Right lobe of liver (tissue), 4 donors: ENCODE measurements at regions not wholly inside any gene's neighbourhood (a gene's known extent, or its start where the extent isn't known, plus 50 kb on each side); places are given as distances from the start of the nearest gene placed in this dataset.

Source experiments
- POLR2A ChIP-seq: fragments of 450-650 bp; IDR thresholded peaks from one replicate; pipeline ENCODE4 v1.6.1; 2017; ENCODE audit warnings: antibody characterized with exemption, mild to moderate bottlenecking
- TF ChIP-seq, protein P1 (sequence below), 4 donors: fragments of 200-600 bp in 3 of 4; fragments of 450-650 bp in 1 of 4; IDR thresholded peaks; one replicate each; pipeline versions ENCODE4 v1.5.1 to v1.8.0; 2016 to 2022; ENCODE audit warnings: antibody characterized with exemption in 4 of 4, mild to moderate bottlenecking in 2 of 4
- donor health status: DM: no; HTN: no; CAD: no.
- donor health status: DM: no; HTN: no; CAD: no.
- donor health status: DM: no; HTN: yes; CAD: no.

DNA sequence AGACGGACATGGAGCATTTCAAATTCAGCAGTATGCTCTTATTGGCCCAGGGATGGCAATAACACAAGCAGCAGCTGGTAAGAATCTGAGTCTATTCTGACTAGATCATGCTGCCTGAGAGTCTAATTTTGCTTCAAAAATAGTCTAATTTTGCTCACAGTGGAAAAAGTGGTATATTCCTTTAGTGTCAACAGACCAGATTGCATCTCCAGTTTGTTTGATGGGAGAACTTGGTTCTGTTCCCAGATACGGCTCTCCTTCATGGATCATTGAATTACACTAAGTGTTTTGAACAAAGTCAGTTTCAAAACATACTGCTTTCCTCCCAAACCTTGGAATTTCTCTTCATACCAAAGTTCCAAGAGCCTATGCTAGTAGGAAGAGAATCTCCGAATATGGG lies 586.1 kb downstream of the RNF144B start:
- TF ChIP-seq POLR2A: no peak
- TF ChIP-seq, protein P1, sequence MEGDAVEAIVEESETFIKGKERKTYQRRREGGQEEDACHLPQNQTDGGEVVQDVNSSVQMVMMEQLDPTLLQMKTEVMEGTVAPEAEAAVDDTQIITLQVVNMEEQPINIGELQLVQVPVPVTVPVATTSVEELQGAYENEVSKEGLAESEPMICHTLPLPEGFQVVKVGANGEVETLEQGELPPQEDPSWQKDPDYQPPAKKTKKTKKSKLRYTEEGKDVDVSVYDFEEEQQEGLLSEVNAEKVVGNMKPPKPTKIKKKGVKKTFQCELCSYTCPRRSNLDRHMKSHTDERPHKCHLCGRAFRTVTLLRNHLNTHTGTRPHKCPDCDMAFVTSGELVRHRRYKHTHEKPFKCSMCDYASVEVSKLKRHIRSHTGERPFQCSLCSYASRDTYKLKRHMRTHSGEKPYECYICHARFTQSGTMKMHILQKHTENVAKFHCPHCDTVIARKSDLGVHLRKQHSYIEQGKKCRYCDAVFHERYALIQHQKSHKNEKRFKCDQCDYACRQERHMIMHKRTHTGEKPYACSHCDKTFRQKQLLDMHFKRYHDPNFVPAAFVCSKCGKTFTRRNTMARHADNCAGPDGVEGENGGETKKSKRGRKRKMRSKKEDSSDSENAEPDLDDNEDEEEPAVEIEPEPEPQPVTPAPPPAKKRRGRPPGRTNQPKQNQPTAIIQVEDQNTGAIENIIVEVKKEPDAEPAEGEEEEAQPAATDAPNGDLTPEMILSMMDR (IDR thresholded peaks at IDR 0.05): no peak
